ENCODE measurements at regions not wholly inside any gene's neighbourhood (a gene's known extent, or its start where the extent isn't known, plus 50 kb on each side); places are given as distances from the start of the nearest gene placed in this dataset.

DNA sequence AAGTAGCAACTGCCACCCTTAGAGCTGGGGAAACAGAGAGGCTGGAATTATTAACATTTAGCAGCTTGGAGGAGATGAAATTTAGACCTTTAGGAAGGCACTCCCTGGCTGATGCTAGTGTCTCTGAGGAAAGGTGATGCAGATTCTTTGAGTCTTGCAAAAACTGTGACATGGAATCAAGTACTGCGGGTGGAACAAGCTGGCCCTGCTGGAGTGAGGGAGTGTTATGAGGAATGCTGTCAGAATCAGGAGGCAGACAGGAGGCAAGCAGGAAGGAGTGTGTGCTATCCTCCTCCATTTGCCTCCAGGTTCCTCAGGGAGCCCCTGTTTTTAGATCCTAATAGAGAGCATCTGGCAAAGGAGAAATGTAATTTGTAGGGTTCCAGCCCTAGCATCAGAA, 391.7 kb upstream of the PITX2 start:
- CTCF ChIA-PET = no interaction called here
- TF ChIP-seq FOXK2 (IDR thresholded peaks at IDR 0.05) = no peak
- no peak for TF ChIP-seq HDGF (IDR thresholded peaks at IDR 0.05; ENCODE audit: borderline replicate concordance)
- TF ChIP-seq ARNT (IDR thresholded peaks at IDR 0.05) = no peak
- TF ChIP-seq FOXM1 (IDR thresholded peaks at IDR 0.05; ENCODE audit: borderline replicate concordance) = no peak
- TF ChIP-seq SUZ12 (IDR thresholded peaks at IDR 0.05) = no peak
- no peak for TF ChIP-seq ELF4 (IDR thresholded peaks at IDR 0.05)
- no peak for TF ChIP-seq FOXA1 (IDR thresholded peaks at IDR 0.05)
- no peak for TF ChIP-seq CTBP1 (IDR thresholded peaks at IDR 0.05; ENCODE audit: borderline replicate concordance)
- TF ChIP-seq, protein P1, sequence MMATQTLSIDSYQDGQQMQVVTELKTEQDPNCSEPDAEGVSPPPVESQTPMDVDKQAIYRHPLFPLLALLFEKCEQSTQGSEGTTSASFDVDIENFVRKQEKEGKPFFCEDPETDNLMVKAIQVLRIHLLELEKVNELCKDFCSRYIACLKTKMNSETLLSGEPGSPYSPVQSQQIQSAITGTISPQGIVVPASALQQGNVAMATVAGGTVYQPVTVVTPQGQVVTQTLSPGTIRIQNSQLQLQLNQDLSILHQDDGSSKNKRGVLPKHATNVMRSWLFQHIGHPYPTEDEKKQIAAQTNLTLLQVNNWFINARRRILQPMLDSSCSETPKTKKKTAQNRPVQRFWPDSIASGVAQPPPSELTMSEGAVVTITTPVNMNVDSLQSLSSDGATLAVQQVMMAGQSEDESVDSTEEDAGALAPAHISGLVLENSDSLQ (IDR thresholded peaks at IDR 0.05) = no peak
- no peak for TF ChIP-seq ZNF384 (IDR thresholded peaks at IDR 0.05)
- no peak for TF ChIP-seq TARDBP (IDR thresholded peaks at IDR 0.05)
- TF ChIP-seq SP1 (IDR thresholded peaks at IDR 0.05) = no peak
- no peak for TF ChIP-seq LEF1 (IDR thresholded peaks at IDR 0.05; ENCODE audit: borderline replicate concordance)
- no peak for TF ChIP-seq L3MBTL2 (conservative IDR thresholded peaks at IDR 0.05)
- no peak for TF ChIP-seq NFRKB (IDR thresholded peaks at IDR 0.05)
- TF ChIP-seq BHLHE40 (IDR thresholded peaks at IDR 0.05; ENCODE audit: borderline replicate concordance) = no peak
- DNase-seq (ENCODE audit: extremely low spot score) = no peak
- POLR2A ChIA-PET = no interaction called here

DNA sequence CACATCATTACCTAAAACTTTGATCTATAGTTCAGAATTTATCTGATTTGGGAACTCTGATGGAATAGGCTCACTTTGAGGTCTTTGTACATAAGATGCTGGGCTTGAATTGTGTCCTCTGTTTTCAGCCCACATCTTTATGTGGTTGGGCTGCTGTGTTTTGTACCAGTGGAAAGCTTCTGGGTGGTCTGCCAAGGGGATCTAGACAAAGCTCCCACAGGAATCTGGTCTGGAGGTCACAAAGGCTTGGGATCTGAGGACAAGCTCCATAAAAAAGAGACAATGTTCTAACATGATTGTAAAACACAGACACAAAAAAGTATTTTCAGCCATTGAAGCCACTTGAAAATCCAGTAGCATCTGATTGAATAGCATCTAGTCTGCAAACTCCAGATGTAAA, 393.5 kb upstream of the PITX2 start:
- ChIA-PET CTCF (no interaction called here), POLR2A (no interaction called here)
- no peak for DNase-seq (ENCODE audit: extremely low spot score)
- TF ChIP-seq SP1 (IDR thresholded peaks at IDR 0.05) = no peak
- TF ChIP-seq FOXA1 (IDR thresholded peaks at IDR 0.05) = no peak
- TF ChIP-seq CTBP1 (IDR thresholded peaks at IDR 0.05; ENCODE audit: borderline replicate concordance) = no peak
- TF ChIP-seq ARNT (IDR thresholded peaks at IDR 0.05) = no peak
- TF ChIP-seq ZNF384 (IDR thresholded peaks at IDR 0.05) = no peak
- TF ChIP-seq, protein P1 (IDR thresholded peaks at IDR 0.05) = no peak

DNA sequence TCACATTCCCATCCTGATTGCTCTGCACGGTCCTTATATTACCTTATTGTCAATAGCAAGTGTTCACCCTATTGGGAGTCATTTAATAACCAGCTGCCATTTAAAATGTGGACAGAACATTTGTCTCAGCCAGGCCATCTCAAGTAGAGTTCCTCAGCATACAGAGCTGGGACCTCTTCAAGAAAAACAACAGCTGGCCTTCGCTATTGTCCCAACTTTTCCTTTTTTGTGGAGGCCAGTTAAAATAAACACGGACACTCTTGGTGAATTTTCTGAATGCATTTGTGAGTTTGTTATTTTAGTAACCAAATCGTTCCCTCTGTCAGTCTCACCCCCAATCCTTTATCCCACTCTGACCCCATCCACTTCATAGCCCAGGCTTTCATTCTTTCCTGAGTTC, 395.3 kb upstream of the PITX2 start:
- no peak for DNase-seq (ENCODE audit: extremely low spot score)
- TF ChIP-seq, protein P1 (IDR thresholded peaks at IDR 0.05) = no peak
- no peak for TF ChIP-seq FOXK2 (IDR thresholded peaks at IDR 0.05)
- no peak for TF ChIP-seq FOXA1 (IDR thresholded peaks at IDR 0.05)
- TF ChIP-seq FOXM1 (IDR thresholded peaks at IDR 0.05; ENCODE audit: borderline replicate concordance) = no peak
- no peak for TF ChIP-seq HDGF (IDR thresholded peaks at IDR 0.05; ENCODE audit: borderline replicate concordance)
- no peak for TF ChIP-seq SP1 (IDR thresholded peaks at IDR 0.05)
- TF ChIP-seq ELF4 (IDR thresholded peaks at IDR 0.05) = no peak
- TF ChIP-seq ZNF384 (IDR thresholded peaks at IDR 0.05) = no peak
- TF ChIP-seq SUZ12 (IDR thresholded peaks at IDR 0.05) = no peak
- TF ChIP-seq TARDBP (IDR thresholded peaks at IDR 0.05) = no peak
- TF ChIP-seq CTBP1 (IDR thresholded peaks at IDR 0.05; ENCODE audit: borderline replicate concordance) = no peak
- no peak for TF ChIP-seq L3MBTL2 (conservative IDR thresholded peaks at IDR 0.05)
- TF ChIP-seq ARNT (IDR thresholded peaks at IDR 0.05) = no peak
- TF ChIP-seq BHLHE40 (IDR thresholded peaks at IDR 0.05; ENCODE audit: borderline replicate concordance) = no peak
- TF ChIP-seq LEF1 (IDR thresholded peaks at IDR 0.05; ENCODE audit: borderline replicate concordance) = no peak
- TF ChIP-seq NFRKB (IDR thresholded peaks at IDR 0.05) = no peak
- POLR2A ChIA-PET = no interaction called here
- CTCF ChIA-PET = no interaction called here

DNA sequence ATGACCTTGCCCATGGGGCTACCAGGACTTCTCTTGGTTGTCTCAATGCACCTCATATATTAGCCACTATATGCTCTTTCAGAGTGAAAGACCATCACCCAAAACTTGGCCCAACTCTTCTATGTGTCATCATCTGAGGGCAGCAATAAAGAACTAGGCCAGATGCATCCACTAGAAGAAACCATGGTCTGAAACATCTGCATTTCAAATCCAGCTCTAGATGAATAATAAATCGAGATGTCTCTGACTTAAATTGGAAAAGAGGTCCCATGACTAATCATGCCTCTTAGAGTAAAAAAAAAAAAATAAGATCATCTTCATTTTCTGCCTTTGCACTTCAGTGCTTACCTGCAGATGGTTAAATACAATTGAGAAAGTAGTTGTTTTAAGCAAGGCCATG, 397.6 kb upstream of the PITX2 start:
- no peak for DNase-seq (ENCODE audit: extremely low spot score)
- TF ChIP-seq TARDBP (IDR thresholded peaks at IDR 0.05) = no peak
- TF ChIP-seq ZNF384 (IDR thresholded peaks at IDR 0.05) = no peak
- TF ChIP-seq HDGF (IDR thresholded peaks at IDR 0.05; ENCODE audit: borderline replicate concordance) = no peak
- TF ChIP-seq ARNT (IDR thresholded peaks at IDR 0.05) = no peak
- no peak for TF ChIP-seq ELF4 (IDR thresholded peaks at IDR 0.05)
- no peak for TF ChIP-seq SUZ12 (IDR thresholded peaks at IDR 0.05)
- TF ChIP-seq BHLHE40 (IDR thresholded peaks at IDR 0.05; ENCODE audit: borderline replicate concordance) = no peak
- TF ChIP-seq NFRKB (IDR thresholded peaks at IDR 0.05) = no peak
- TF ChIP-seq, protein P1 (IDR thresholded peaks at IDR 0.05) = no peak
- TF ChIP-seq CTBP1 (IDR thresholded peaks at IDR 0.05; ENCODE audit: borderline replicate concordance) = no peak
- ChIA-PET CTCF (interaction anchor here (0.7 kb wide), 1 partner anchor 196 kb away, joined by 4 read pairs; no protein-coding TSS in a partner anchor), POLR2A (no interaction called here)

DNA sequence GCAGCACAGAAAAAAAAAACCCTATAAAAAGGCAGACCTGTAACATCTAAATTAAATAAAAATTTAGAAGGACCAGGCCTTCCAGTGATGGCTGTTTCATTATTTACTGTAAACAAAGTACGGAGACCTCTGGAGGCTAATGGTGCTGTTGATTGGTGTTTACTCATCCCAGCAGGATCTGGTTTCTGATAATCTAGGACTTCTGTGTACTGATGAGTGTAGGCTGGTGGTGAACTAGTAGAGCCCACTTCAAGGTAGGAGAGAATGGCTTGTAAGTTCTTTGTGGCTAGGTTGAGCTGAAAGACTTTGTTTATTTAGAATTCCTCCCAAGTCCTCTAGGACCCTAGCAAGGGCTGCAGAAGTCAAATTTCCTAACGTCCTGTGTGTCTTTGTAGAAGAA, 398.1 kb upstream of the PITX2 start:
- DNase-seq (ENCODE audit: extremely low spot score) = no peak
- ChIA-PET CTCF (no interaction called here), POLR2A (no interaction called here)
- no peak for TF ChIP-seq BHLHE40 (IDR thresholded peaks at IDR 0.05; ENCODE audit: borderline replicate concordance)
- TF ChIP-seq LEF1 (IDR thresholded peaks at IDR 0.05; ENCODE audit: borderline replicate concordance) = no peak
- TF ChIP-seq HDGF (IDR thresholded peaks at IDR 0.05; ENCODE audit: borderline replicate concordance) = no peak
- TF ChIP-seq SP1 (IDR thresholded peaks at IDR 0.05) = no peak
- TF ChIP-seq FOXK2 (IDR thresholded peaks at IDR 0.05) = no peak

DNA sequence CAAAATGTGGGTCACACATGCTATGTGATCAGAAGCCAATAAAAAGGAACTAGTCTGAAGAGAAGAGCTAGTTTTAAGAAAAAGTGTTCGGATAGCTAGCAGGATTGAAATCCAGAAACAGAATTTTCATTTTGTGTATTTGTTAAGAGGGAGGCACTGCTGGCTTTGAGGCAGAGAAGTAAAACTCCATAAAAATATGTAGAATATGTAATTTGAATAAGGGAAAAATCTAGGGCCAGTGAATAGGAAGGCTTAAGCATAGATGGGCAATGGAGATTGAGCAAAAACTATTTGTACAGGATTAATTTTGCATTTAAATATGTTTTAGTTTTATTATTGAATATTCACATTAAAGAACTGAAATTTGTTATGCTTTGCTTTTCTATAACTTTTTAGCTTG, 399.9 kb upstream of the PITX2 start:
- POLR2A ChIA-PET = no interaction called here
- DNase-seq (ENCODE audit: extremely low spot score) = no peak
- CTCF ChIA-PET = interaction anchor here (0.6 kb wide), 1 partner anchor 409 kb away, joined by 5 read pairs; no protein-coding TSS in a partner anchor
- no peak for TF ChIP-seq CTBP1 (IDR thresholded peaks at IDR 0.05; ENCODE audit: borderline replicate concordance)
- TF ChIP-seq FOXA1 (IDR thresholded peaks at IDR 0.05) = no peak
- no peak for TF ChIP-seq ELF4 (IDR thresholded peaks at IDR 0.05)
- no peak for TF ChIP-seq ZNF384 (IDR thresholded peaks at IDR 0.05)
- TF ChIP-seq ARNT (IDR thresholded peaks at IDR 0.05) = no peak
- TF ChIP-seq SP1 (IDR thresholded peaks at IDR 0.05) = no peak
- TF ChIP-seq HDGF (IDR thresholded peaks at IDR 0.05; ENCODE audit: borderline replicate concordance) = no peak
- no peak for TF ChIP-seq LEF1 (IDR thresholded peaks at IDR 0.05; ENCODE audit: borderline replicate concordance)
- TF ChIP-seq TARDBP (IDR thresholded peaks at IDR 0.05) = no peak
- no peak for TF ChIP-seq BHLHE40 (IDR thresholded peaks at IDR 0.05; ENCODE audit: borderline replicate concordance)
- no peak for TF ChIP-seq FOXM1 (IDR thresholded peaks at IDR 0.05; ENCODE audit: borderline replicate concordance)

All from HEK293T (cell line).